GM12878 (cell line): ENCODE measurements at regions not wholly inside any gene's neighbourhood (a gene's known extent, or its start where the extent isn't known, plus 50 kb on each side); places are given as distances from the start of the nearest gene placed in this dataset.

ENCODE experiments used
- ATAC-seq: fragments of 200-7000 bp; cut with Tn5 transposase; 3 replicates; pipeline ENCODE4 v1.9.1; 2020; ENCODE audit warnings: mild to moderate bottlenecking, moderate library complexity
- BruUV-seq: library from RNA; stranded (reverse); fragments of 400-500 nt; replicated peaks from 2 replicates; lab custom pipeline; 2021; lab: Mats Ljungman, UMichigan
- CTCF ChIA-PET: fragments of 300-600 bp; sonication (Branson Sonifier 250); formaldehyde crosslinking; extraction: SDS; loops from one replicate; lab custom pipeline; 2021; ENCODE audit warnings: inconsistent platforms; lab: Yijun Ruan, JAX
- POLR2A ChIA-PET: fragments of 350-600 bp; formaldehyde crosslinking; extraction: SDS; loops from one replicate; lab custom pipeline; 2021; ENCODE audit warnings: inconsistent platforms; lab: Charles Lee
- RAD21 ChIA-PET: fragments of 300-600 bp; sonication (Branson Sonifier 250); formaldehyde crosslinking; loops from one replicate; lab custom pipeline; 2023; ENCODE audit warnings: antibody characterized with exemption; ENCODE audit not compliant: unreplicated experiment; lab: Charles Lee
- SMC1A ChIA-PET: fragments of 300-600 bp; sonication (Branson Sonifier 250); formaldehyde crosslinking; loops from one replicate; lab custom pipeline; 2023; ENCODE audit not compliant: unreplicated experiment, uncharacterized antibody; lab: Charles Lee
- DNase-seq: peaks from one replicate; pipeline ENCODE4 v3.0.0-alpha.2; 2011; ENCODE audit warnings: low read depth, low spot score
- FAIRE-seq: peaks from 3 replicates; lab custom pipeline; 2011; peaks lifted over from hg19 to GRCh38; lab: Jason Lieb, UNC
- H2AFZ ChIP-seq: 2 replicates; pipeline ENCODE4 v1.6.0; 2011; ENCODE audit warnings: low read depth, low read length, control low read depth; ENCODE audit not compliant: control insufficient read depth
- H3K27ac ChIP-seq: 2 replicates; pipeline ENCODE4 v1.5.1; 2011; ENCODE audit warnings: control low read depth; ENCODE audit not compliant: control insufficient read depth, insufficient read depth
- H3K27me3 ChIP-seq, 2 experiments: replicated peaks in 1 of 2; 2 replicates each; pipeline versions ENCODE4 v1.6.0 to v1.6.1; 2011; ENCODE audit warnings: low read length in 1 of 2; ENCODE audit not compliant: control insufficient read depth in 2 of 2, insufficient read depth in 2 of 2
- H3K36me3 ChIP-seq, 2 experiments: 2 replicates each; pipeline ENCODE4 v1.5.1; 2011; ENCODE audit warnings: low read length in 1 of 2; ENCODE audit not compliant: control insufficient read depth in 2 of 2, insufficient read depth in 2 of 2
- H3K4me1 ChIP-seq: 2 replicates; pipeline ENCODE4 v1.6.1; 2011; ENCODE audit warnings: mild to moderate bottlenecking, low read length, moderate library complexity, mixed read lengths; ENCODE audit not compliant: control insufficient read depth, insufficient read depth
- H3K4me2 ChIP-seq: 2 replicates; pipeline ENCODE4 v1.6.0; 2011; ENCODE audit warnings: control low read depth; ENCODE audit not compliant: control insufficient read depth, insufficient read depth
- H3K4me3 ChIP-seq: fragments of 200-600 bp; sonication (generic); 2 replicates; pipeline ENCODE4 v1.5.1; 2016
- H3K79me2 ChIP-seq: 2 replicates; pipeline ENCODE4 v1.6.0; 2011; ENCODE audit warnings: low read length; ENCODE audit not compliant: control insufficient read depth, insufficient read depth
- H3K9ac ChIP-seq: 2 replicates; pipeline ENCODE4 v1.8.0; 2011; ENCODE audit warnings: low read length, control low read depth, mixed read lengths; ENCODE audit not compliant: control insufficient read depth, insufficient read depth
- H3K9me3 ChIP-seq: replicated peaks from 3 replicates; pipeline ENCODE4 v1.5.1; 2011; ENCODE audit warnings: mild to moderate bottlenecking, low read length; ENCODE audit not compliant: control insufficient read depth, insufficient read depth
- H4K20me1 ChIP-seq: 2 replicates; pipeline ENCODE4 v1.6.0; 2011; ENCODE audit not compliant: control insufficient read depth, insufficient read depth
- LARP7 ChIP-seq: fragments of 450-650 bp; IDR thresholded peaks from 2 replicates; pipeline ENCODE4 v1.6.1; 2017; ENCODE audit warnings: mild to moderate bottlenecking
- RELB ChIP-seq: fragments of 450-650 bp; IDR thresholded peaks from 2 replicates; pipeline ENCODE4 v1.6.1; 2017; ENCODE audit warnings: low read depth, mild to moderate bottlenecking, moderate library complexity
- ZNF687 ChIP-seq: fragments of 450-650 bp; IDR thresholded peaks from 2 replicates; pipeline ENCODE4 v1.6.1; 2017; ENCODE audit warnings: mild to moderate bottlenecking, moderate library complexity
- WGBS: methylation state at CpG from one replicate; pipeline ENCODE4 v1.1.6; 2016; ENCODE audit warnings: low lambda C conversion rate; ENCODE audit not compliant: insufficient replicate concordance, insufficient coverage; ENCODE audit errors: missing lambda C conversion rate; 5-methylcytosine and 5-hydroxymethylcytosine counted together
- in situ Hi-C: fragments of 300-500 bp; cut with MboI; formaldehyde crosslinking; loops from 9 replicates; pipeline ENCODE4 v1.14.3; 2018; ENCODE audit warnings: mixed read lengths
- intact Hi-C: fragments of 100-400 bp; cut with micrococcal nuclease; formaldehyde crosslinking; loops from one replicate; pipeline ENCODE4 v1.14.2; 2022; ENCODE audit not compliant: unreplicated experiment

DNA sequence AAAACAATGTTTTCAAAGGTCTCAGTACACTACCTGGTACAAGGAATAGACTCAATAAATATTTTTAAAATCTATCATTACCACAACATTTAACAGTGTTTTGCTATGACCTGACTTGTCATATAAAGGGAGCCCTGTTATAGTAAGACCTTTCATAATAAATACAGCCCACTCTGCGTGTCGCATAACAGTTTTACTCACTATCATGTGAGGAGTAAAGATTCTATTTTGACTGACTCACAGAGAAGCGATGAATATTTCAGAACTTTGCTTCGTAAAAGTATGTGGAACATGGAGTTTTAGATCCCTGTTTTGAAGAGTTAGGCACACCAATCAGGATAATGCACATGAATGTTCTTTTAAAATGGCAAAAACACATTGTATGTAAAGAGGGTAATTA lies 531.2 kb downstream of the KCNA4 start:
- 29% methylated on average over 4 of the region's 4 CpGs for WGBS
- Histone ChIP-seq H3K79me2 (no peaks in the 10 kb centered on the region), H3K4me2 (no peak overlapping the region), H3K27me3 (no peaks in the 10 kb centered on the region), H3K4me3 (no peak overlapping the region), H3K36me3 (no peaks in the 10 kb centered on the region), H3K9ac (no peak overlapping the region), H2AFZ (no peak overlapping the region), H3K4me1 (no peaks in the 10 kb centered on the region), H4K20me1 (no peaks in the 10 kb centered on the region), H3K9me3 (no peaks in the 10 kb centered on the region), H3K27ac (no peak overlapping the region)
- FAIRE-seq (no peak), DNase-seq (no peak), ATAC-seq (no peak)
- intact Hi-C loops: no loop called here
- SMC1A ChIA-PET: no interaction called here
- CTCF ChIA-PET: no interaction called here
- RAD21 ChIA-PET: no interaction called here
- no peak for TF ChIP-seq LARP7
- TF ChIP-seq ZNF687: no peak
- no peak for TF ChIP-seq RELB
- in situ Hi-C loops: no loop called here
- POLR2A ChIA-PET: no interaction called here
- no TSS peak for BruUV-seq
